GM12873 (cell line): ENCODE measurements at regions not wholly inside any gene's neighbourhood (a gene's known extent, or its start where the extent isn't known, plus 50 kb on each side); places are given as distances from the start of the nearest gene placed in this dataset.

Source experiments
- TF ChIP-seq, protein P1 (sequence below): IDR thresholded peaks from 2 replicates; pipeline ENCODE4 v1.5.1; 2012; ENCODE audit warnings: low read depth, mild to moderate bottlenecking, moderate library complexity, low read length, control low read depth; ENCODE audit not compliant: insufficient read depth; ENCODE audit errors: missing control alignments

- TF ChIP-seq, protein P1, sequence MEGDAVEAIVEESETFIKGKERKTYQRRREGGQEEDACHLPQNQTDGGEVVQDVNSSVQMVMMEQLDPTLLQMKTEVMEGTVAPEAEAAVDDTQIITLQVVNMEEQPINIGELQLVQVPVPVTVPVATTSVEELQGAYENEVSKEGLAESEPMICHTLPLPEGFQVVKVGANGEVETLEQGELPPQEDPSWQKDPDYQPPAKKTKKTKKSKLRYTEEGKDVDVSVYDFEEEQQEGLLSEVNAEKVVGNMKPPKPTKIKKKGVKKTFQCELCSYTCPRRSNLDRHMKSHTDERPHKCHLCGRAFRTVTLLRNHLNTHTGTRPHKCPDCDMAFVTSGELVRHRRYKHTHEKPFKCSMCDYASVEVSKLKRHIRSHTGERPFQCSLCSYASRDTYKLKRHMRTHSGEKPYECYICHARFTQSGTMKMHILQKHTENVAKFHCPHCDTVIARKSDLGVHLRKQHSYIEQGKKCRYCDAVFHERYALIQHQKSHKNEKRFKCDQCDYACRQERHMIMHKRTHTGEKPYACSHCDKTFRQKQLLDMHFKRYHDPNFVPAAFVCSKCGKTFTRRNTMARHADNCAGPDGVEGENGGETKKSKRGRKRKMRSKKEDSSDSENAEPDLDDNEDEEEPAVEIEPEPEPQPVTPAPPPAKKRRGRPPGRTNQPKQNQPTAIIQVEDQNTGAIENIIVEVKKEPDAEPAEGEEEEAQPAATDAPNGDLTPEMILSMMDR, result no peak
These were observed 97.9 kb upstream of the RESF1 start for GRCh38 chr12:31861360-31861759.

- TF ChIP-seq, protein P1, result no peak
These were observed 98.8 kb upstream of the RESF1 start for GRCh38 chr12:31860401-31860800.

GRCh38 chr12:31859232-31859977, 99.8 kb upstream of the RESF1 start:
- TF ChIP-seq, protein P1, result no peak

DNA sequence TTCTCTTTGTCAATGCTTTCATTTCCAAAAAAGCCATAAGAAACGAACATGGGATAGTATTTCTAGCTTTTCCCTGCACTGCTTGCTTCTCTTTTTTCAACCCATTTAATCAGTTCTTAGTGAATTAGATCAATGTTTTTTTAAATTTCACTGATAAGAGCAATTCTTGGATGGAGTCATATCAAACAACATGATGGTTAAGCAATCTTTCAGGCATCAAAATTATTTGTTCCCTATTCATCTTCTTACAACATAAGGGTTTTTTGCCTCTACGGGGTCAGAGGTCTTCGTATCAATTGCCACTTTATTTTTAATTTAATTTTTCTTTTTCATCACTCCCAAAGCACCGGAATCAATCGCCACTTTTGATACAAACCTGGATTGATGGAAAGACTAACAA, 103.8 kb upstream of the RESF1 start:
- TF ChIP-seq, protein P1, result no peak

DNA sequence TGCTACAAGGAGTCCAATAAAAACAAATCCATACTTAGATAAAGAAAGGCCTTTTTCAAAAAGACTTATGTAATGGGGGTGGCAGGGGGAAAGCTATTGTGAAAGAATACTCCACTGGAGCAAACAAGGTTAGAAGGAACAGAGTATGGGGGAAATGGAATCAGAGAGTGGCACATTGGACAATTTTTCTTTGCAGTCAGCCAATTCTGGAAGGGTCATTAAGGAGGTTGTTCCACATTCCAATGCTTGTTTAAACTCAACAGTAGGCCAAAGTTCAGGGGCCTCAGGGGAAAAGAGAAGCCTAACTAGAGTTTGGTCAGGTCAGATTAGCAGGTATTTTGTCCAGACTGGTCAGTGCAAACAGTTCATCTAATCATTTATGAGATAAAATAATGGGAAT, 105.2 kb upstream of the RESF1 start:
- TF ChIP-seq, protein P1, result no peak

DNA sequence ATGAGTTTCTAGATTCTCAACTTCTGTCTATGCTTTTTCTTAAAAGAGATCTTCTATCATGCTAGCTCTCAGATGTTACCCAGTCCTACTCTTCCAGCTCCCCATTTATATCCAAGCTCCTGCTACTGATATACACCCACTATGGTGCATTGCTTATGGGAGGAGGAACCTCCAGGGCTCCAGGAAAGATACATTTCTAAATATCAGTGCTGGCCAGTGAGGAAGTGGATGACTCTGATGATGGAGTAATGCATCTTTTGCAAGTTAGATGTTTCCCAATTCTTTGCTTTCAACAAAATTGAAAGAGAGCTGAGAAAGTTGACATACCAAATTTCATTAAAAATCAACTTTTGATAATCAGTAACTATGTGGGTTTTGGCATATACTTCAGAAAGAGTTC, 105.7 kb upstream of the RESF1 start:
- TF ChIP-seq, protein P1, result no peak

DNA sequence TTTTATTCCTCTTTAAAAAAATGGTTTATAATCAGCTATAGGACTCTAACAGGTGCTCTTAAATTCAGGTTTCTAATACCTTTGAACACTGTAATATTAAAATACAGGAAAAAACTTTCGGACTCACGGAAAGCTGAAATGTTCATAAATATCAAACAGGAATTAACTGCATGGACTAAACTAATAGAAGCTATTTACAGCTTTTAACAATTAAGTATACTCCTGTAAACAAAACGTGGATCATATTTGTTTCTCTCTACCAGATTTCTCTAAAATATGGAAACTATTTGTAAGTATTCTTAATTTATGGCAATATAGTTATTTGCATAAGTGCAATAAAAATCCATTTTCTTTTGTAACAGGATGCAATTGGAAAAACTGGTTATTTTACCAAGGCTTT, 108.9 kb upstream of the RESF1 start:
- TF ChIP-seq, protein P1, result no peak
